GM06990 (cell line): ENCODE measurements at regions not wholly inside any gene's neighbourhood (a gene's known extent, or its start where the extent isn't known, plus 50 kb on each side); places are given as distances from the start of the nearest gene placed in this dataset.

Experiments used
- DNase-seq: peaks from one replicate; pipeline ENCODE4 v3.0.0-alpha.2; 2011; ENCODE audit not compliant: insufficient read length; ENCODE audit errors: extremely low read depth
- H3K27me3 ChIP-seq: replicated peaks from 2 replicates; pipeline ENCODE4 v1.6.0; 2011; ENCODE audit warnings: low read length; ENCODE audit not compliant: control insufficient read depth, insufficient read depth
- H3K36me3 ChIP-seq: 2 replicates; pipeline ENCODE4 v1.5.1; 2011; ENCODE audit warnings: low read length; ENCODE audit not compliant: control insufficient read depth, insufficient read depth
- H3K4me3 ChIP-seq: replicated peaks from 2 replicates; pipeline ENCODE4 v1.5.1; 2011; ENCODE audit warnings: low read depth, mild to moderate bottlenecking, control low read depth, low read length
- CTCF ChIP-seq: IDR thresholded peaks from 2 replicates; pipeline ENCODE4 v1.5.1; 2011; ENCODE audit warnings: low read length, control low read depth, mild to moderate bottlenecking, inconsistent platforms; ENCODE audit not compliant: insufficient read depth, poor library complexity, severe bottlenecking

DNA sequence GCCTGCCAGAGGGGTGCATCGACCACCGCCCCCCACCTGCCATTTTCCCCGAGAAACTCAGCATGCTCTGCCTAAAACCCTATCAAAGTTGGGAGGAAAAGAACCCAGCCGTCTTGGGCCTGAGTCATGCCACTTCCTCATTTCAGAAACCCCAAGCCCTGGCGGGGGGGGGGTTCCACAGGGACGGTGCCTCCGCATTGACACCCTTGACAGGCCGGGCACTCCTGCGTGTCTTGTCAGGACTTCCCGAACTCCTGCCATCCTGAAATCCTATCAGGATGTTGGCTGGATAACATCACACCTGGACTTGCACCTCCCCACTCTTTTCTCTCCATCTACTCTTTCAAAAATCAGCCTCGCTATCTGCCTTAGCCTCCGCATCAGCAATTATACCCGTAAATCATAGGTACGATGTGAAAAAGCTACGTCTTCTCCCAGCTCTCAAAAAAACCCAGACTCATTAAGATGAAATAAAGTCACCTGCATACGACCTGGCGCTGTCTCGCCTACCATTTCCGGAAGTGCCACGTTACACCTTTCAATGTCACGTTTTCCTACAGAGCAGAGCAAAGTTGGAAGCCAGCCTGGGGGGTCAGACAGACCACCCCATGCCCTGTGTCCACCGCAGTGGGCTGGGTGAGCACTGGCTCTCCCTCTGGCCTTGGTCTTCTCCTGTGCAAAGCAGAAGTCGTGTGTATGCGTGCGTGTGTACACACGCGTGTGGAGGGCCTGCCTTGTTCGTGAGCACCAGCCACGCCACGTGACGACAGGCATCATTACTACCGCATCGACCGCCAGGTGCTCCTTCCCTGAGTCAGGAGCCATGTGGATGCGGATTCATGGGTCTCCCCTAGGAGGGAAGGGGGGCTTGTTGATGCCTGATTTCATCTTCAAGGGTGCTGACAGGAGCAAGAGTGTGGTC is 96.7 kb downstream of the RFLNA start:
- Histone ChIP-seq H3K4me3 (peak overlapping the region; percentile 36), H3K36me3 (peaks cover 22% of the 10 kb centered on the region), H3K27me3 (no peaks in the 10 kb centered on the region)
- TF ChIP-seq CTCF = no peak
- peak; percentile 78 for DNase-seq

DNA sequence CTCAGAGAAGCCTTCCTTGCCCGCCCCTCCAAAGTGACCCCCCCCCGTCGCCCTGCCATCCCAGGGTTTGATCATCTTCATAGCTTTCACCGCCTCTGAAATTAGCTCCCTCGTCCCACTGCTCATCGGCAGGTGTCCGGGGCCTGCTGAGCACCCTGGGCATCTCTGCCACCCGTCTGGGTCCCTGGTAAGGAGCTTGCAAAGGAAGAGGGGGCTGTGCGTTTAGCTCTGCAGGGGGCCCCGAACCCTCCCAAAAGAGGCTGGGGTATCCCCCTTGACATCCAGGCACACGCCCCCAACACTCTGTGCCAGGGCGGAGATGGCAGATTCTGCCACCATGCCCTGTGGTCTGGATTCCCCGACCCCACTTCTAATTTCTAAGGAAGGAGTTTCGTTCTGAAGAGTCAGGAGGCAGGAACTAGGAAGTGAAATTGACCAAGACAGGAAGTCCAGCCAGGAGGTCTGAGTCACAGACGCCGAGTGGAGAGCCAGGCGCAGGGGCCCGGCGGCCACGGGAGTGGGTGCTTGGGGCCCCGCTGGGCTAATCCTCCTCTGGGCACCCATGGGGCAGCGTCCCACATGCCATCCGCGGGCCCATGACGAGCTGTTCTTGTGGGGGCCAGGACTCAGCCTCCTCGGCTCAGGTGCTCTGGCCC is 95.7 kb downstream of the RFLNA start:
- TF ChIP-seq CTCF = no peak
- DNase-seq = peak; percentile 76
- Histone ChIP-seq H3K36me3 (peaks cover 26% of the 10 kb centered on the region), H3K4me3 (peak overlapping the region; percentile 36), H3K27me3 (no peaks in the 10 kb centered on the region)

- TF ChIP-seq CTCF = no peak
- Histone ChIP-seq H3K4me3 (no peak overlapping the region), H3K36me3 (peaks cover 28% of the 10 kb centered on the region), H3K27me3 (no peaks in the 10 kb centered on the region)
- no peak for DNase-seq
These were observed 95.0 kb downstream of the RFLNA start for GRCh38 chr12:124389725-124390441.

DNA sequence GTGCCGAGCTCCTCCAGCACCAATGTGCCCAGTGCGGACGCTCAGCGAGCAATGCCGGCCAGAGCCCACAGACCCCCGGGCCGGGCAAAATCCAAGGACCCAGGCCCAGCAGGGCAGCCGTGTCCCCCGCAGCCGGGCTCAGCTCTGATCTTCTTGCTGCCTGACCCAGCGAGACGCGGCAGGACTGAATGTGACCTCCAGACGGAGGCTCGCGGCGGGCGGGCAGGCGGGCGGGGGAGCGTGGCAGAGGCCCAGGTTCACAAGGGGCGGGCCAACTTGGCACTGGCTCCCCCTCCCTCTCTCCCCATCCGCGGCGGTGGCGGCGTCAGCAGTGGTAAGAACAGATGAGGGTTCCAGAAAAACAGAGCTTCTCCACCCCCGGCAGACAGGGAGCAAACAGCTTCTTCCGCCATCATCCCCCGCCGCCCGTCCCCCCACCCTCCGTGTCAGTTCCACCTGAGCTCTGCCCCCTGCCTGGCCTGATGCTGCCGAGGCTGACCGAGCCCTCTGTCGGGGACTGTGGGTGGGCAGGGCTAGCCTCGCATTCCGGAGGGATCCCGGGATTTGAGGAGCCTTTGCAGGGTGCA is 94.3 kb downstream of the RFLNA start:
- H3K27me3 ChIP-seq = no peaks in the 10 kb centered on the region
- peak; percentile 52 for DNase-seq
- H3K36me3 ChIP-seq = peaks cover 28% of the 10 kb centered on the region
- no peak for TF ChIP-seq CTCF
- H3K4me3 ChIP-seq = peak overlapping the region; percentile 23

DNA sequence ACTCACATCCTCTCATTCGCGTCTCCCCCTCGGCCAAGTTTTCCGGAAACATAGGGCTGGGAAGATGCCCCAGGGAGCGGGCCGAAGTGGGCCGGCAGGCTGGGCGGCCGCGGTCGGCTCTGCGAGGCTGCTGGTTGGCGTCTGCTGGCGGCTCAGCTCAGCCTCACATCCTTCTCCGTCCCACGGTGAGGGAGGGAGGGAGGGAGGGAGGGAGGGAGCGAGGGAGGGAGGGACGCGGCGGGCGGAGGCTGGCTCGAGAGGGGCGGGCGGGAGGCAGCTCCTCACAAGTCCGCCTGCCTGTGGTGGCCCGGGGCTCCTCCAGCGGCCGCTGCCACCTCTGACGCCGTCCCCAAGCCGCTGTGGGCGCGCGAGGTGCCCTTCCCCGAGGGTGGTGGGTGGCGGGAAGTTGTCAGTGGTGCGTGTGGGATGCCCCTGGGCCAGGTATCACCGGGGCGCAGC is 93.8 kb downstream of the RFLNA start:
- TF ChIP-seq CTCF = no peak
- peak; percentile 53 for DNase-seq
- Histone ChIP-seq H3K36me3 (peaks cover 27% of the 10 kb centered on the region), H3K4me3 (peak overlapping the region; percentile 23), H3K27me3 (no peaks in the 10 kb centered on the region)
